Lung (tissue), 11 donors: ENCODE measurements at regions not wholly inside any gene's neighbourhood (a gene's known extent, or its start where the extent isn't known, plus 50 kb on each side); places are given as distances from the start of the nearest gene placed in this dataset.

Source experiments
- ATAC-seq: fragments of 200-7000 bp; cut with Tn5 transposase; one replicate; pipeline ENCODE4 v1.9.1; 2020; ENCODE audit warnings: moderate number of reproducible peaks; ENCODE audit not compliant: insufficient read depth, low FRiP score
- DNase-seq, 3 donors: peaks; one replicate each; pipeline ENCODE4 v3.0.0-alpha.2; 2013 to 2017
- H3K27ac ChIP-seq, 2 donors: one replicate each; pipeline ENCODE4 v1.5.1; 2013; ENCODE audit warnings: mild to moderate bottlenecking in 2 of 2, moderate library complexity in 2 of 2, control low read depth in 1 of 2, inconsistent platforms in 1 of 2, low read depth in 1 of 2, low read length in 1 of 2
- H3K27me3 ChIP-seq, 3 donors: one replicate each; pipeline ENCODE4 v1.5.1; 2013; ENCODE audit warnings: low read length in 2 of 3; ENCODE audit not compliant: control insufficient read depth in 3 of 3, insufficient read depth in 3 of 3
- H3K36me3 ChIP-seq, 4 donors: one replicate each; pipeline ENCODE4 v1.5.1; 2013; ENCODE audit warnings: low read length in 4 of 4, mild to moderate bottlenecking in 1 of 4, moderate library complexity in 1 of 4; ENCODE audit not compliant: control insufficient read depth in 4 of 4, insufficient read depth in 4 of 4
- H3K4me1 ChIP-seq, 5 donors: one replicate each; pipeline ENCODE4 v1.5.1; 2013; ENCODE audit warnings: low read length in 5 of 5, mild to moderate bottlenecking in 2 of 5, moderate library complexity in 1 of 5; ENCODE audit not compliant: control insufficient read depth in 5 of 5, insufficient read depth in 5 of 5
- H3K4me3 ChIP-seq: one replicate; pipeline ENCODE4 v1.5.1; 2013; ENCODE audit warnings: mild to moderate bottlenecking, control low read depth, moderate library complexity
- H3K9ac ChIP-seq, 2 donors: one replicate each; pipeline ENCODE4 v1.5.1; 2013; ENCODE audit warnings: low read length in 2 of 2, control low read depth in 1 of 2; ENCODE audit not compliant: insufficient read depth in 1 of 2
- H3K9me3 ChIP-seq, 4 donors: one replicate each; pipeline ENCODE4 v1.5.1; 2013; ENCODE audit warnings: low read length in 3 of 4, mild to moderate bottlenecking in 1 of 4, moderate library complexity in 1 of 4; ENCODE audit not compliant: control insufficient read depth in 4 of 4, insufficient read depth in 3 of 4
- WGBS, 2 donors: extraction: QIAGEN DNeasy Blood & Tissue Kit; methylation state at CpG; one replicate each; pipeline ENCODE4 v1.1.7; 2013; 5-methylcytosine and 5-hydroxymethylcytosine counted together
- TF ChIP-seq, protein P1 (sequence below): IDR thresholded peaks from 2 replicates; pipeline ENCODE4 v1.5.1; 2012; ENCODE audit warnings: mild to moderate bottlenecking; ENCODE audit errors: control extremely low read depth, extremely low read depth
- donor health status: control.
- donor health status: control.
- donor health status: Bipolar disorder and iron deficiency.
- donor health status: healthy.
- donor health status: DM: yes; HTN: yes; CAD: no.

DNA sequence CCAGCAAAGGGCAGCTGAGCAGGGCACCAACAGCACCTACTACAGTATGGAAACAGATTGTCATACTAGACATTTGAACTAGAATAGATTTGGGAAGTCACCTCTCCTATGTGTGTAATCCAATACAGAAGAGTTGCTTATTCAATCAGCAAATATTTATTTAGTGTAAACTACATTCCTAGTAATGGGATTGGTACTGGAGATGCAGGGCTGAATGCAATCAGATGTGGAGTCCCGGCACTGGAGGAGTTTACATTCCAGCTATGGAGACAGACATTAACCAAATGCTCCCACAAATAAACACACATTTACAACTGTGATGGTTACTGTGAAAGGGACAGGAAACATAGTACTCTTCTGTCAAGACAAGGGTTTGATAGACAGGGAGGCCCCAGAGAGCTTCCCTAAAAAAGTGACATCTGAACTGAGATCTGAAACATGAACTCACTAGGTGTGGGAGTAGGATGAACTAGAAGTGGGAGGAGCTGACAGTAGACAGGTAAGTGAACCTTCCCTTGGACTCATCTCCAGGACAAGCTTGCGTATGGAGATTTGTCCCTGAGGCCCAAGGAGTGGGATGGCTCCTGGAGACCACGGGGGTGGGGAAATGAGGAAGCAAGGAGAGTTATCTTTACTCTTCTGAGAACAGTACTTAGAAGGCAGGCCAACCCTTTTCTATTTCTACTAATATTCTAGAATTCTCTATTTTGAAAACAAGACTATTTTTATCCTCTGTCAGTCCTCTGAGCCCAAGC is 420.5 kb downstream of the MAFB start:
- WGBS, 2 donors, result 67 to 68% methylated on average over 3 of the region's 3 CpGs
- Histone ChIP-seq H3K36me3 (no peaks in the 10 kb centered on the region), H3K9me3 (peaks cover 0 to 3% (median 0%) of the 10 kb centered on the region in 4 donors), H3K9ac (no peak overlapping the region), H3K4me3 (no peak overlapping the region), H3K27ac (no peak overlapping the region), H3K4me1 (no peaks in the 10 kb centered on the region), H3K27me3 (no peaks in the 10 kb centered on the region)
- DNase-seq (no peak), ATAC-seq (no peak)
- TF ChIP-seq, protein P1, sequence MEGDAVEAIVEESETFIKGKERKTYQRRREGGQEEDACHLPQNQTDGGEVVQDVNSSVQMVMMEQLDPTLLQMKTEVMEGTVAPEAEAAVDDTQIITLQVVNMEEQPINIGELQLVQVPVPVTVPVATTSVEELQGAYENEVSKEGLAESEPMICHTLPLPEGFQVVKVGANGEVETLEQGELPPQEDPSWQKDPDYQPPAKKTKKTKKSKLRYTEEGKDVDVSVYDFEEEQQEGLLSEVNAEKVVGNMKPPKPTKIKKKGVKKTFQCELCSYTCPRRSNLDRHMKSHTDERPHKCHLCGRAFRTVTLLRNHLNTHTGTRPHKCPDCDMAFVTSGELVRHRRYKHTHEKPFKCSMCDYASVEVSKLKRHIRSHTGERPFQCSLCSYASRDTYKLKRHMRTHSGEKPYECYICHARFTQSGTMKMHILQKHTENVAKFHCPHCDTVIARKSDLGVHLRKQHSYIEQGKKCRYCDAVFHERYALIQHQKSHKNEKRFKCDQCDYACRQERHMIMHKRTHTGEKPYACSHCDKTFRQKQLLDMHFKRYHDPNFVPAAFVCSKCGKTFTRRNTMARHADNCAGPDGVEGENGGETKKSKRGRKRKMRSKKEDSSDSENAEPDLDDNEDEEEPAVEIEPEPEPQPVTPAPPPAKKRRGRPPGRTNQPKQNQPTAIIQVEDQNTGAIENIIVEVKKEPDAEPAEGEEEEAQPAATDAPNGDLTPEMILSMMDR, result no peak

GRCh38 chr20:40265825-40266533 is 423.1 kb downstream of the MAFB start:
- Histone ChIP-seq H3K4me1 (no peaks in the 10 kb centered on the region), H3K27me3 (no peaks in the 10 kb centered on the region), H3K27ac (no peak overlapping the region), H3K9ac (no peak overlapping the region), H3K9me3 (peaks cover 0 to 3% (median 0%) of the 10 kb centered on the region in 4 donors), H3K36me3 (no peaks in the 10 kb centered on the region), H3K4me3 (no peak overlapping the region)
- WGBS, 2 donors, result 62 to 73% methylated on average over 6 of the region's 6 CpGs
- DNase-seq, result peak in 2 of 3 donors; percentile 60 to 68
- TF ChIP-seq, protein P1, result peak; percentile 7
- ATAC-seq, result no peak

DNA sequence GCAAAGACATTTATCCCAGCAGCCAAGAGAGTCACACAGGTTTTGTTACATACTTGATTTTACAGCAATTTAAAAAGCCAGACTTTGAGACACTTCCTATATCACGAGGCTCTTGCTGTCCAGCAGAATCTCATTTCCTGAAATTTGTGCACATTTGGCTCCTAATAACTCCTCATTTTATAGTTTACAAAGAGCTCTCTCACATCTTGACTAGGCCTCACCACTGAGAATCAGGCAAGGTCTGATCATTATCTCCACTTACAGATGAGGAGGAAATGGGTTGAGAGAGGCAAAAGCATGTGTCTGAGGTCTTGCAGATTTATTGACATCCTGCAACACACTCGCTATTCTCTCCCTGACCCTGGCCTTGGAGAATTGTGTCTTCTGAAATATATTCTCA is 426.8 kb downstream of the MAFB start:
- TF ChIP-seq, protein P1, result no peak
- no peak for ATAC-seq
- Histone ChIP-seq H3K27ac (no peak overlapping the region), H3K9ac (no peak overlapping the region), H3K9me3 (peaks cover 0 to 3% (median 0%) of the 10 kb centered on the region in 4 donors), H3K4me3 (no peak overlapping the region), H3K4me1 (no peaks in the 10 kb centered on the region), H3K27me3 (no peaks in the 10 kb centered on the region), H3K36me3 (no peaks in the 10 kb centered on the region)
- peak in 1 of 3 donors; percentile 33 for DNase-seq
- WGBS, 2 donors, result 27 to 48% methylated on average over 2 of the region's 2 CpGs
